Esophagus squamous epithelium (tissue), 4 donors: ENCODE measurements at regions not wholly inside any gene's neighbourhood (a gene's known extent, or its start where the extent isn't known, plus 50 kb on each side); places are given as distances from the start of the nearest gene placed in this dataset.

Experiments
- CTCF ChIP-seq, 6 experiments: fragments of 450-650 bp in 4 of 6; fragments of 200-600 bp in 2 of 6; sonication (generic) in 2 of 6; IDR thresholded peaks; one replicate each; pipeline ENCODE4 v1.5.1; 2016 to 2019; ENCODE audit warnings: antibody characterized with exemption in 6 of 6, mild to moderate bottlenecking in 4 of 6, moderate library complexity in 4 of 6
- POLR2A ChIP-seq, 4 donors: fragments of 450-650 bp; IDR thresholded peaks; one replicate each; pipeline ENCODE4 v1.6.1; 2017; ENCODE audit warnings: antibody characterized with exemption in 4 of 4, mild to moderate bottlenecking in 4 of 4, moderate library complexity in 3 of 4

GRCh38 chr5:97436405-97436804, 253.4 kb upstream of the RIOK2 start:
- TF ChIP-seq CTCF (IDR thresholded peaks at IDR 0.05) (no peak), POLR2A (IDR thresholded peaks at IDR 0.05) (no peak)
